ENCODE measurements at regions not wholly inside any gene's neighbourhood (a gene's known extent, or its start where the extent isn't known, plus 50 kb on each side); places are given as distances from the start of the nearest gene placed in this dataset.

GRCh38 chr18:23388357-23388756, 64.7 kb upstream of the RIOK3 start:
- TF ChIP-seq YY1 (IDR thresholded peaks at IDR 0.05; ENCODE audit: insufficient read depth, insufficient read length) (no peak), SUZ12 (IDR thresholded peaks at IDR 0.05; ENCODE audit: extremely low read depth, insufficient read depth, insufficient read length) (no peak), ZNF274 (IDR thresholded peaks at IDR 0.05; ENCODE audit: low read depth, low read length) (no peak)

Data from NT2/D1 (cell line).